B cell (primary cell): ENCODE measurements at regions not wholly inside any gene's neighbourhood (a gene's known extent, or its start where the extent isn't known, plus 50 kb on each side); places are given as distances from the start of the nearest gene placed in this dataset.

ENCODE experiments used
- ATAC-seq: fragments of 200-7000 bp; cut with Tn5 transposase; one replicate; pipeline ENCODE4 v1.10.0; 2021; ENCODE audit warnings: low read depth, mild to moderate bottlenecking, moderate number of reproducible peaks, moderate library complexity
- CTCF ChIA-PET: fragments of 350-600 bp; sonication (Branson Sonifier 250); formaldehyde crosslinking; loops from one replicate; lab custom pipeline; 2021; ENCODE audit warnings: antibody characterized with exemption, inconsistent platforms; lab: Charles Lee
- POLR2A ChIA-PET: fragments of 350-600 bp; sonication (Branson Sonifier 250); formaldehyde crosslinking; loops from one replicate; lab custom pipeline; 2021; ENCODE audit warnings: antibody characterized with exemption; lab: Charles Lee
- DNase-seq: peaks from one replicate; pipeline ENCODE4 v3.0.0; 2013
- H2AFZ ChIP-seq: 2 replicates; pipeline ENCODE4 v1.6.1; 2012; ENCODE audit warnings: mild to moderate bottlenecking, low read depth, low read length; ENCODE audit not compliant: insufficient read depth, poor library complexity, severe bottlenecking
- H3K27ac ChIP-seq, 2 donors: 1 replicate in 1 of 2; 2 replicates in 1 of 2; pipeline ENCODE4 v1.5.1; 2012 to 2013; ENCODE audit warnings: low read length in 2 of 2, mild to moderate bottlenecking in 2 of 2, moderate library complexity in 1 of 2
- H3K27me3 ChIP-seq, 4 experiments: fragments of 200-600 bp in 1 of 4; sonication (generic) in 1 of 4; replicated peaks in 1 of 4; 1 replicate in 2 of 4; 2 replicates in 2 of 4; pipeline versions ENCODE4 v1.6.1 to v1.7.0; 2013 to 2016; ENCODE audit warnings: low read length in 3 of 4, mild to moderate bottlenecking in 2 of 4, mixed read lengths in 1 of 4, moderate library complexity in 1 of 4; ENCODE audit not compliant: insufficient read depth in 4 of 4, control insufficient read depth in 3 of 4; ENCODE audit errors: control extremely low read depth in 1 of 4
- H3K36me3 ChIP-seq, 2 experiments: replicated peaks in 1 of 2; 1 replicate in 1 of 2; 2 replicates in 1 of 2; pipeline versions ENCODE4 v1.6.1 to v1.7.1; 2013; ENCODE audit warnings: low read length in 1 of 2; ENCODE audit not compliant: insufficient read depth in 2 of 2, control insufficient read depth in 1 of 2; ENCODE audit errors: control extremely low read depth in 1 of 2, extremely low read depth in 1 of 2
- H3K4me1 ChIP-seq, 2 donors: fragments of 200-600 bp in 1 of 2; sonication (generic) in 1 of 2; 1 replicate in 1 of 2; 2 replicates in 1 of 2; pipeline versions ENCODE4 v1.5.1 to v1.6.1; 2013 to 2017; ENCODE audit warnings: low read length in 2 of 2; ENCODE audit not compliant: control insufficient read depth in 2 of 2, insufficient read depth in 2 of 2
- H3K4me2 ChIP-seq: replicated peaks from 2 replicates; pipeline ENCODE3; 2012; ENCODE audit warnings: mild to moderate bottlenecking, low read depth, low read length; ENCODE audit not compliant: poor library complexity, severe bottlenecking
- H3K4me3 ChIP-seq, 5 experiments: fragments of 200-600 bp in 1 of 5; sonication (generic) in 1 of 5; 1 replicate in 3 of 5; 2 replicates in 2 of 5; pipeline versions ENCODE4 v1.5.1 to v1.7.0; 2011 to 2016; ENCODE audit warnings: low read length in 4 of 5, mild to moderate bottlenecking in 4 of 5, low read depth in 2 of 5, control low read depth in 1 of 5, moderate library complexity in 1 of 5; ENCODE audit not compliant: insufficient read depth in 1 of 5; ENCODE audit errors: control extremely low read depth in 1 of 5, extremely low read depth in 1 of 5
- H3K79me2 ChIP-seq: fragments of 200-600 bp; sonication (generic); one replicate; pipeline ENCODE4 v1.6.0; 2016; ENCODE audit warnings: low read length; ENCODE audit not compliant: control insufficient read depth, insufficient read depth
- H3K9ac ChIP-seq: fragments of 200-600 bp; sonication (generic); 2 replicates; pipeline ENCODE4 v1.6.1; 2017; ENCODE audit warnings: mild to moderate bottlenecking, low read length, moderate library complexity
- H3K9me3 ChIP-seq, 3 donors: one replicate each; pipeline versions ENCODE4 v1.6.1 to v1.7.1; 2013; ENCODE audit warnings: low read length in 2 of 3; ENCODE audit not compliant: control insufficient read depth in 2 of 3, insufficient read depth in 1 of 3; ENCODE audit errors: control extremely low read depth in 1 of 3
- H4K20me1 ChIP-seq: 2 replicates; pipeline ENCODE4 v1.6.0; 2012; ENCODE audit warnings: mild to moderate bottlenecking, low read length; ENCODE audit not compliant: insufficient read depth, control insufficient read depth, poor library complexity, severe bottlenecking
- H3K27ac Mint-ChIP-seq: one replicate; pipeline ENCODE4 v1.8.0; 2021; ENCODE audit warnings: mixed read lengths
- H3K27me3 Mint-ChIP-seq: one replicate; pipeline ENCODE4 v1.8.0; 2021; ENCODE audit warnings: mixed read lengths
- H3K4me1 Mint-ChIP-seq: one replicate; pipeline ENCODE4 v1.8.0; 2021; ENCODE audit warnings: mixed read lengths
- H3K4me3 Mint-ChIP-seq: one replicate; pipeline ENCODE4 v1.8.0; 2021; ENCODE audit warnings: mixed read lengths
- H3K9me3 Mint-ChIP-seq: one replicate; pipeline ENCODE4 v1.8.0; 2022; ENCODE audit warnings: mixed read lengths; ENCODE audit not compliant: insufficient read depth
- EZH2 ChIP-seq: IDR thresholded peaks from 2 replicates; pipeline ENCODE4 v1.6.1; 2012; ENCODE audit warnings: borderline replicate concordance, low read depth, mild to moderate bottlenecking, moderate library complexity, low read length; ENCODE audit not compliant: insufficient read depth, poor library complexity, severe bottlenecking
- WGBS: methylation state at CpG from one replicate; pipeline ENCODE4 v1.1.5; 2013; ENCODE audit warnings: missing lambda C conversion rate; ENCODE audit not compliant: insufficient coverage; 5-methylcytosine and 5-hydroxymethylcytosine counted together
- intact Hi-C: fragments of 100-400 bp; cut with micrococcal nuclease; formaldehyde crosslinking; loops from one replicate; pipeline ENCODE4 v1.10.0; 2022
- TF ChIP-seq, protein P1 (sequence below): fragments of 200-600 bp; IDR thresholded peaks from one replicate; pipeline ENCODE4 v1.8.0; 2022; ENCODE audit warnings: antibody characterized with exemption, mild to moderate bottlenecking

DNA sequence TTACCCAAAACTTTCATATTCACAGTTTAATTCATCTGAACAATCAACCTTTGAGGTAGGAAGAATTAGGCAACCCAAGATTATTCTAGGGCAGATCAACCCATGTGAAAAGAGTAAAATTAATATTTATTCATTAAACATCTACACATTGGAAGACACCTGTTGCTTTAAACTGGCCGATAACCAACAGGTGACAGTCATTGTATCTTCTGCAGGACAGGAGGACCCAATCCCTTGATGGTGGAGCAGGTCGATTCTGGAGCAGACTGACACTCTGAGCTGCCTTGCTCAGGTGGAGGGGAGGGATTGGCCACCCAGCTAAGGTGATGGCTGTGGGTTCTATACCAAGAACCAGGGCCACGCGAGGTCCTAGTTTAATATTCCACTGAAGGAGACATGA lies 230.3 kb downstream of the OSR1 start:
- intact Hi-C loops, result no loop called here
- TF ChIP-seq, protein P1, sequence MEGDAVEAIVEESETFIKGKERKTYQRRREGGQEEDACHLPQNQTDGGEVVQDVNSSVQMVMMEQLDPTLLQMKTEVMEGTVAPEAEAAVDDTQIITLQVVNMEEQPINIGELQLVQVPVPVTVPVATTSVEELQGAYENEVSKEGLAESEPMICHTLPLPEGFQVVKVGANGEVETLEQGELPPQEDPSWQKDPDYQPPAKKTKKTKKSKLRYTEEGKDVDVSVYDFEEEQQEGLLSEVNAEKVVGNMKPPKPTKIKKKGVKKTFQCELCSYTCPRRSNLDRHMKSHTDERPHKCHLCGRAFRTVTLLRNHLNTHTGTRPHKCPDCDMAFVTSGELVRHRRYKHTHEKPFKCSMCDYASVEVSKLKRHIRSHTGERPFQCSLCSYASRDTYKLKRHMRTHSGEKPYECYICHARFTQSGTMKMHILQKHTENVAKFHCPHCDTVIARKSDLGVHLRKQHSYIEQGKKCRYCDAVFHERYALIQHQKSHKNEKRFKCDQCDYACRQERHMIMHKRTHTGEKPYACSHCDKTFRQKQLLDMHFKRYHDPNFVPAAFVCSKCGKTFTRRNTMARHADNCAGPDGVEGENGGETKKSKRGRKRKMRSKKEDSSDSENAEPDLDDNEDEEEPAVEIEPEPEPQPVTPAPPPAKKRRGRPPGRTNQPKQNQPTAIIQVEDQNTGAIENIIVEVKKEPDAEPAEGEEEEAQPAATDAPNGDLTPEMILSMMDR, result no peak
- no peak for TF ChIP-seq EZH2
- no peaks in the 10 kb centered on the region for H3K27me3 ChIP-seq
- no peaks in the 10 kb centered on the region for H3K27me3 Mint-ChIP-seq
- no peaks in the 10 kb centered on the region for H3K4me1 Mint-ChIP-seq
- ChIA-PET CTCF (no interaction called here), POLR2A (no interaction called here)
- H4K20me1 ChIP-seq, result no peaks in the 10 kb centered on the region
- H3K4me1 ChIP-seq, result no peaks in the 10 kb centered on the region
- no peaks in the 10 kb centered on the region for H3K9me3 ChIP-seq
- H3K9ac ChIP-seq, result no peak overlapping the region
- H3K27ac ChIP-seq, result no peak overlapping the region
- no peak overlapping the region for H3K27ac Mint-ChIP-seq
- H3K79me2 ChIP-seq, result no peaks in the 10 kb centered on the region
- WGBS, result 83% methylated on average over 2 of the region's 4 CpGs
- no peak overlapping the region for H3K4me3 Mint-ChIP-seq
- no peaks in the 10 kb centered on the region for H3K9me3 Mint-ChIP-seq
- DNase-seq, result no peak
- ATAC-seq, result no peak
- no peak overlapping the region for H2AFZ ChIP-seq
- H3K4me3 ChIP-seq, result no peak overlapping the region
- no peak overlapping the region for H3K4me2 ChIP-seq
- no peaks in the 10 kb centered on the region for H3K36me3 ChIP-seq

DNA sequence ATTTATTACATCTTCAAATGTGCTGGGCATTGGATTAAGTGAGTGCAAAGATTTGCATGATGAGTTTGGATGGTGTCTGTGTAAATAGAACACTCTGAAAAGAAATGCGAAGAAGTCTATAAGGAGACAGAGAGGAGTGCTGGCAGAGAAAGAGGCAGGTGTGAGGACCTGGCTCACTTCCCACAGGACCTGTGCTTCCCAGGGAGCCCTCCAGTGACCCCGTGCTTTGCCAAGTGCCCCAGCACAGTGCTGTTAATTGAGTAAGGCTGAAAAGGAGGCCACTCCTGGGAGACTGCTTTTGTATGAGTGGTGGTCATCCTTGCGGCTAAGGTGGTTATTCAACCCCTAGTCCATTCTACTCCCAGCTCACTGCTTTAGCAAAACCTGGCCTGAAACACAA lies 230.8 kb downstream of the OSR1 start:
- DNase-seq (no peak), ATAC-seq (no peak)
- H3K27me3 ChIP-seq, result no peaks in the 10 kb centered on the region
- H3K4me1 ChIP-seq, result no peaks in the 10 kb centered on the region
- no peaks in the 10 kb centered on the region for H3K27me3 Mint-ChIP-seq
- no peak overlapping the region for H3K4me3 ChIP-seq
- H3K27ac Mint-ChIP-seq, result no peak overlapping the region
- H3K4me3 Mint-ChIP-seq, result no peak overlapping the region
- no peak overlapping the region for H2AFZ ChIP-seq
- ChIA-PET POLR2A (no interaction called here), CTCF (no interaction called here)
- 71% methylated on average over 2 of the region's 3 CpGs for WGBS
- no peaks in the 10 kb centered on the region for H3K4me1 Mint-ChIP-seq
- no peaks in the 10 kb centered on the region for H3K9me3 ChIP-seq
- H3K36me3 ChIP-seq, result no peaks in the 10 kb centered on the region
- no peak overlapping the region for H3K9ac ChIP-seq
- no peaks in the 10 kb centered on the region for H3K79me2 ChIP-seq
- H4K20me1 ChIP-seq, result no peaks in the 10 kb centered on the region
- intact Hi-C loops, result no loop called here
- H3K27ac ChIP-seq, result no peak overlapping the region
- H3K9me3 Mint-ChIP-seq, result no peaks in the 10 kb centered on the region
- no peak overlapping the region for H3K4me2 ChIP-seq
- TF ChIP-seq, protein P1, result no peak
- no peak for TF ChIP-seq EZH2
